SW 1271 (cell line): ENCODE measurements at regions not wholly inside any gene's neighbourhood (a gene's known extent, or its start where the extent isn't known, plus 50 kb on each side); places are given as distances from the start of the nearest gene placed in this dataset.
"Not testable (repeated sequence)": the region's sequence is repeated elsewhere in the genome, so short reads cannot be mapped to it uniquely, and the experiment has no call there.

ENCODE experiments used
- DNase-seq, 2 experiments: peaks; one replicate each; lab custom pipeline; 2025; lab: John Stamatoyannopoulos, UW

- DNase-seq: no peak
These were observed 306.7 kb downstream of the EPB41L4A start for GRCh38 chr5:112112346-112112745.

- no peak for DNase-seq
These were observed 309.6 kb downstream of the EPB41L4A start for GRCh38 chr5:112109331-112110007.

- no peak for DNase-seq
These were observed 312.2 kb downstream of the EPB41L4A start for GRCh38 chr5:112106878-112107277.

GRCh38 chr5:112097768-112098167, 321.3 kb downstream of the EPB41L4A start:
- DNase-seq: no peak

GRCh38 chr5:112087222-112087621, 330.2 kb upstream of the NREP start:
- DNase-seq: no peak

GRCh38 chr5:112086740-112087139, 329.7 kb upstream of the NREP start:
- no peak for DNase-seq

GRCh38 chr5:112084149-112084548, 327.2 kb upstream of the NREP start:
- no peak for DNase-seq

GRCh38 chr5:112083623-112084022, 326.6 kb upstream of the NREP start:
- DNase-seq: no peak

GRCh38 chr5:112077180-112077579, 320.2 kb upstream of the NREP start:
- no peak for DNase-seq

GRCh38 chr5:112070022-112070421, 313.0 kb upstream of the NREP start:
- DNase-seq: no peak

GRCh38 chr5:112069329-112069728, 312.3 kb upstream of the NREP start:
- no peak for DNase-seq

GRCh38 chr5:112068593-112068992, 311.6 kb upstream of the NREP start:
- no peak for DNase-seq

- DNase-seq: no peak
These were observed 308.8 kb upstream of the NREP start for GRCh38 chr5:112065781-112066180.

- DNase-seq: no peak
These were observed 308.0 kb upstream of the NREP start for GRCh38 chr5:112064956-112065355.

- no peak for DNase-seq
These were observed 307.3 kb upstream of the NREP start for GRCh38 chr5:112064271-112064701.

- DNase-seq: no peak
These were observed 306.9 kb upstream of the NREP start for GRCh38 chr5:112063856-112064255.

- no peak for DNase-seq
These were observed 306.2 kb upstream of the NREP start for GRCh38 chr5:112063191-112063590.

GRCh38 chr5:112062181-112062580, 305.2 kb upstream of the NREP start:
- no peak for DNase-seq

GRCh38 chr5:112061666-112062065, 304.7 kb upstream of the NREP start:
- DNase-seq: no peak

GRCh38 chr5:112059579-112060135, 302.7 kb upstream of the NREP start:
- DNase-seq: no peak

GRCh38 chr5:112049738-112050137, 292.7 kb upstream of the NREP start:
- DNase-seq: no peak

GRCh38 chr5:112036206-112036605, 279.2 kb upstream of the NREP start:
- no peak for DNase-seq

GRCh38 chr5:112034421-112034979, 277.5 kb upstream of the NREP start:
- DNase-seq: no peak

- DNase-seq: not testable (repeated sequence)
These were observed 269.9 kb upstream of the NREP start for GRCh38 chr5:112026879-112027278.
